ENCODE measurements at regions not wholly inside any gene's neighbourhood (a gene's known extent, or its start where the extent isn't known, plus 50 kb on each side); places are given as distances from the start of the nearest gene placed in this dataset.

GRCh38 chr12:68406134-68406576 is 74.0 kb upstream of the MDM1 start:
- TF ChIP-seq CTCF (conservative IDR thresholded peaks at IDR 0.05; ENCODE audit: low read depth, low read length), result peak; percentile 62
- no peak for TF ChIP-seq EZH2 (IDR thresholded peaks at IDR 0.05; ENCODE audit: low read length, unreplicated experiment)
- TF ChIP-seq EZH2phosphoT487 (IDR thresholded peaks at IDR 0.05; ENCODE audit: borderline replicate concordance, low read length), result no peak
